HCT116 (cell line): ENCODE measurements at regions not wholly inside any gene's neighbourhood (a gene's known extent, or its start where the extent isn't known, plus 50 kb on each side); places are given as distances from the start of the nearest gene placed in this dataset.

Experiments used
- ATAC-seq: fragments of 200-7000 bp; cut with Tn5 transposase; 2 replicates; pipeline ENCODE4 v1.9.1; 2020; ENCODE audit warnings: mild to moderate bottlenecking, moderate library complexity
- BruUV-seq: library from RNA; stranded (reverse); fragments of 400-500 nt; replicated peaks from 2 replicates; lab custom pipeline; 2021; lab: Mats Ljungman, UMichigan
- CTCF ChIA-PET: fragments of 300-600 bp; sonication (Branson Sonifier 250); formaldehyde crosslinking; loops from one replicate; lab custom pipeline; 2021; ENCODE audit warnings: antibody characterized with exemption; lab: Charles Lee
- POLR2A ChIA-PET: fragments of 300-600, 350-600 bp; sonication (Branson Sonifier 250); formaldehyde crosslinking; loops from one replicate; lab custom pipeline; 2021; ENCODE audit warnings: antibody characterized with exemption; lab: Charles Lee
- RAD21 ChIA-PET, 2 experiments: fragments of 300-600 bp; sonication (Branson Sonifier 250); formaldehyde crosslinking; loops; one replicate each; lab custom pipeline; 2023; ENCODE audit warnings: low total read pairs in 2 of 2; ENCODE audit not compliant: uncharacterized antibody in 2 of 2, unreplicated experiment in 2 of 2, low non-redundant PET in 1 of 2; lab: Charles Lee
- DNase-seq: peaks from one replicate; pipeline ENCODE4 v3.0.0-alpha.2; 2010; ENCODE audit warnings: low read depth, low spot score
- H2AFZ ChIP-seq: fragments of 200-600 bp; shearing (Covaris generic), sonication (generic); 2 replicates; pipeline ENCODE4 v1.6.1; 2017; ENCODE audit warnings: low read depth, mixed run types, mixed read lengths, antibody characterized with exemption, low read length; ENCODE audit not compliant: poor library complexity, severe bottlenecking
- H3K27ac ChIP-seq: 2 replicates; pipeline ENCODE4 v1.5.1; 2012; ENCODE audit warnings: low read depth, low read length
- H3K27me3 ChIP-seq: fragments of 200-600 bp; sonication (generic); 2 replicates; pipeline ENCODE4 v1.6.1; 2016; ENCODE audit warnings: mixed run types, low read length, mixed read lengths; ENCODE audit not compliant: insufficient read depth
- H3K36me3 ChIP-seq, 2 experiments: fragments of 200-500 bp in 1 of 2; fragments of 200-600 bp in 1 of 2; sonication (Bioruptor generic) in 1 of 2; sonication (generic) in 1 of 2; 2 replicates each; pipeline versions ENCODE4 v1.5.1 to v1.6.1; 2014 to 2016; ENCODE audit warnings: low read length in 2 of 2, inconsistent platforms in 1 of 2, mixed read lengths in 1 of 2, mixed run types in 1 of 2; ENCODE audit not compliant: insufficient read depth in 2 of 2, control insufficient read depth in 1 of 2
- H3K4me1 ChIP-seq, 2 experiments: fragments of 200-600 bp in 1 of 2; sonication (generic) in 1 of 2; 2 replicates each; pipeline versions ENCODE4 v1.5.1 to v1.6.1; 2012 to 2017; ENCODE audit warnings: low read length in 2 of 2, inconsistent platforms in 1 of 2, mild to moderate bottlenecking in 1 of 2, mixed read lengths in 1 of 2, mixed run types in 1 of 2, moderate library complexity in 1 of 2; ENCODE audit not compliant: insufficient read depth in 2 of 2, control insufficient read depth in 1 of 2
- H3K4me2 ChIP-seq: fragments of 200-600 bp; sonication (generic); 2 replicates; pipeline ENCODE4 v1.6.1; 2017; ENCODE audit warnings: mixed run types, low read length, mixed read lengths
- H3K4me3 ChIP-seq, 2 experiments: fragments of 200-600 bp in 1 of 2; sonication (generic) in 1 of 2; replicated peaks in 1 of 2; 2 replicates each; pipeline ENCODE4 v1.5.1; 2011 to 2016; ENCODE audit warnings: low read length in 2 of 2, control low read depth in 1 of 2, low read depth in 1 of 2, mild to moderate bottlenecking in 1 of 2, mixed read lengths in 1 of 2, mixed run types in 1 of 2
- H3K79me2 ChIP-seq: fragments of 200-600 bp; sonication (generic); 2 replicates; pipeline ENCODE4 v1.6.1; 2017; ENCODE audit warnings: mild to moderate bottlenecking, mixed run types, low read length, moderate library complexity, mixed read lengths; ENCODE audit not compliant: insufficient read depth
- H3K9ac ChIP-seq: fragments of 200-600 bp; sonication (generic); 2 replicates; pipeline ENCODE4 v1.6.1; 2016; ENCODE audit warnings: low read length, mixed read lengths
- H3K9me2 ChIP-seq: fragments of 200-600 bp; sonication (generic), shearing (Covaris generic); 2 replicates; pipeline ENCODE4 v1.6.1; 2017; ENCODE audit warnings: mixed run types, mild to moderate bottlenecking, moderate library complexity; ENCODE audit not compliant: insufficient read depth
- H3K9me3 ChIP-seq, 2 experiments: fragments of 200-500 bp in 1 of 2; fragments of 200-600 bp in 1 of 2; sonication (Bioruptor generic) in 1 of 2; sonication (generic) in 1 of 2; 2 replicates each; pipeline ENCODE4 v1.6.1; 2014 to 2017; ENCODE audit warnings: low read length in 2 of 2, mixed read lengths in 2 of 2, inconsistent platforms in 1 of 2, low read depth in 1 of 2, mild to moderate bottlenecking in 1 of 2, mixed run types in 1 of 2, moderate library complexity in 1 of 2; ENCODE audit not compliant: control insufficient read depth in 1 of 2, insufficient read depth in 1 of 2
- H4K20me1 ChIP-seq: fragments of 200-600 bp; sonication (generic), shearing (Covaris generic); 2 replicates; pipeline ENCODE4 v1.6.1; 2017; ENCODE audit warnings: mixed run types, mild to moderate bottlenecking, moderate library complexity; ENCODE audit not compliant: insufficient read depth
- ATF3 ChIP-seq: IDR thresholded peaks from 2 replicates; pipeline ENCODE4 v1.6.1; 2012
- CBX3 ChIP-seq: IDR thresholded peaks from 2 replicates; pipeline ENCODE4 v1.6.1; 2012; ENCODE audit warnings: low read depth
- CEBPB ChIP-seq: IDR thresholded peaks from 2 replicates; pipeline ENCODE4 v1.6.1; 2012; ENCODE audit warnings: low read depth
- EGR1 ChIP-seq: IDR thresholded peaks from 2 replicates; pipeline ENCODE4 v1.6.1; 2012; ENCODE audit warnings: low read depth
- EZH2 ChIP-seq: fragments of 200-600 bp; sonication (generic); IDR thresholded peaks from 2 replicates; pipeline ENCODE4 v1.6.1; 2017; ENCODE audit warnings: antibody characterized with exemption, mixed run types
- FOSL1 ChIP-seq: IDR thresholded peaks from 2 replicates; pipeline ENCODE4 v1.6.1; 2012; ENCODE audit warnings: low read depth
- POLR2A ChIP-seq: IDR thresholded peaks from 2 replicates; pipeline ENCODE4 v1.7.0; 2011; ENCODE audit warnings: borderline replicate concordance; ENCODE audit not compliant: insufficient read depth, insufficient read length; ENCODE audit errors: extremely low read depth
- RAD21 ChIP-seq: IDR thresholded peaks from 2 replicates; pipeline ENCODE4 v1.6.1; 2012; ENCODE audit warnings: low read depth, mild to moderate bottlenecking
- SIN3A ChIP-seq: IDR thresholded peaks from 2 replicates; pipeline ENCODE4 v1.6.1; 2012; ENCODE audit warnings: low read depth
- SP1 ChIP-seq: IDR thresholded peaks from 2 replicates; pipeline ENCODE4 v1.6.1; 2012; ENCODE audit warnings: low read depth
- SRF ChIP-seq: IDR thresholded peaks from 2 replicates; pipeline ENCODE4 v1.6.1; 2012; ENCODE audit warnings: low read depth
- TCF7L2 ChIP-seq: IDR thresholded peaks from 2 replicates; pipeline ENCODE4 v1.7.0; 2011; ENCODE audit warnings: borderline replicate concordance, inconsistent platforms; ENCODE audit not compliant: insufficient read depth, insufficient read length; ENCODE audit errors: extremely low read depth
- YY1 ChIP-seq: IDR thresholded peaks from 2 replicates; pipeline ENCODE4 v1.6.1; 2011; ENCODE audit warnings: low read length, low read depth, moderate library complexity, mild to moderate bottlenecking; ENCODE audit not compliant: insufficient replicate concordance; ENCODE audit errors: extremely low read depth
- ZNF274 ChIP-seq: fragments of 200-500 bp; sonication (Bioruptor generic); IDR thresholded peaks from 2 replicates; pipeline ENCODE4 v1.6.1; 2014; ENCODE audit warnings: mild to moderate bottlenecking, low read depth, low read length, inconsistent platforms
- intact Hi-C: fragments of 100-400 bp; cut with micrococcal nuclease; formaldehyde crosslinking; loops from 2 replicates; pipeline ENCODE4 v1.10.0; 2022
- TF ChIP-seq, protein P1 (sequence below), 3 experiments: fragments of 200-600 bp in 1 of 3; sonication (generic) in 1 of 3; IDR thresholded peaks in 2 of 3; conservative IDR thresholded peaks in 1 of 3; 2 replicates each; pipeline ENCODE4 v1.5.1; 2012 to 2017; ENCODE audit warnings: low read depth in 2 of 3, low read length in 2 of 3, antibody characterized with exemption in 1 of 3, borderline replicate concordance in 1 of 3, control low read depth in 1 of 3, mild to moderate bottlenecking in 1 of 3, mixed read lengths in 1 of 3, mixed run types in 1 of 3, moderate library complexity in 1 of 3; ENCODE audit not compliant: insufficient read depth in 1 of 3
- TF ChIP-seq, protein P2 (sequence below): IDR thresholded peaks from 2 replicates; pipeline ENCODE4 v1.6.1; 2012
- TF ChIP-seq, protein P3 (sequence below): IDR thresholded peaks from 2 replicates; pipeline ENCODE4 v1.6.1; 2011; ENCODE audit warnings: mild to moderate bottlenecking, low read length, moderate library complexity; ENCODE audit not compliant: insufficient replicate concordance; ENCODE audit errors: extremely low read depth

DNA sequence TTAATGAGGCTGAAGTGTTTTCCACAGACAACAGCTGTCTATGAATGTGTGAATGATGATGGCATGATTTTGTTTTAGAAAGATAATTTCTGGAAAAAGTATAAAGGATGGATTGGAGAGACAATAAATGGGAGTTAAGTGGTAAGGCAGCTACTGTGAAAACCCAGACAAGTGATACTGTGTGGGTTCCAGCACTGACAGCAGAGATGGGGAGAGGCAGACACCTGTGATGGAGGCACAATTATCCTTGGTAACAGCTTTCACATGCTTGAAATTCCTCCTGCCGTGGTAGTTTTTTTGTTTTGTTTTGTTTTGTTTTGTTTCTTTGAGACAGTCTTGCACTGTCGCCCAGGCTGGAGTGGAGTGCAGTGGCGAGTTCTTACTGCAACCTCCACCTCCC, 189.3 kb downstream of the DEPDC1B start:
- RAD21 ChIA-PET, result no interaction called here

DNA sequence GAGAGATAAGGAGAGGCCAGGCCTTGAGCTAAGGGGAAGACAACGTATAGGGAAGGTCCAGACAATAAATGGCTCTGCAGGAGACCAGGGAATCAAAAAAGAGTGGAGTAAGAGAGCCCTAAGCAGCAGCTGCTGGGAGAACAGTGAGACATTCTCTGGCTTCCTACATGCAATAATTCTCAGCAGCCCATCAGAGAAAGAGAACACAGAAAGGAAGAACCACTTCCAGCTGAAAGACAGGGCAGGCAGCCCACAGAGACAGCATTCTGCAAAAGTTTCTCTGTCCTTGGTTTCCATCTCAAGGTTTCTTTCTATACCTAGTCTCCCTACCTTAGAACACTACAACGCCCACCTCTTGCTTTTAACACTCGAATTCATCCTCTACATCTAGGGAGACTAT, 189.9 kb downstream of the DEPDC1B start:
- RAD21 ChIA-PET, result no interaction called here
- peaks cover 24% of the 10 kb centered on the region for H3K27me3 ChIP-seq
- ATAC-seq (no peak), DNase-seq (no peak)
- POLR2A ChIA-PET, result no interaction called here
- H3K4me2 ChIP-seq, result no peak overlapping the region
- no peak for TF ChIP-seq SRF
- no peak for TF ChIP-seq RAD21
- TF ChIP-seq, protein P1, sequence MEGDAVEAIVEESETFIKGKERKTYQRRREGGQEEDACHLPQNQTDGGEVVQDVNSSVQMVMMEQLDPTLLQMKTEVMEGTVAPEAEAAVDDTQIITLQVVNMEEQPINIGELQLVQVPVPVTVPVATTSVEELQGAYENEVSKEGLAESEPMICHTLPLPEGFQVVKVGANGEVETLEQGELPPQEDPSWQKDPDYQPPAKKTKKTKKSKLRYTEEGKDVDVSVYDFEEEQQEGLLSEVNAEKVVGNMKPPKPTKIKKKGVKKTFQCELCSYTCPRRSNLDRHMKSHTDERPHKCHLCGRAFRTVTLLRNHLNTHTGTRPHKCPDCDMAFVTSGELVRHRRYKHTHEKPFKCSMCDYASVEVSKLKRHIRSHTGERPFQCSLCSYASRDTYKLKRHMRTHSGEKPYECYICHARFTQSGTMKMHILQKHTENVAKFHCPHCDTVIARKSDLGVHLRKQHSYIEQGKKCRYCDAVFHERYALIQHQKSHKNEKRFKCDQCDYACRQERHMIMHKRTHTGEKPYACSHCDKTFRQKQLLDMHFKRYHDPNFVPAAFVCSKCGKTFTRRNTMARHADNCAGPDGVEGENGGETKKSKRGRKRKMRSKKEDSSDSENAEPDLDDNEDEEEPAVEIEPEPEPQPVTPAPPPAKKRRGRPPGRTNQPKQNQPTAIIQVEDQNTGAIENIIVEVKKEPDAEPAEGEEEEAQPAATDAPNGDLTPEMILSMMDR (IDR thresholded peaks at IDR 0.05 in 2 of 3, conservative IDR thresholded peaks at IDR 0.05 in 1 of 3; ENCODE audit: borderline replicate concordance in 1 of 3, insufficient read depth in 1 of 3, low read depth in 2 of 3, low read length in 2 of 3), result no peak
- TF ChIP-seq SIN3A, result no peak
- no peak for TF ChIP-seq FOSL1
- TF ChIP-seq YY1, result no peak
- no peak for TF ChIP-seq POLR2A
- no peak for TF ChIP-seq CEBPB
- TF ChIP-seq SP1, result no peak
- no peak for TF ChIP-seq ATF3
- no peak for TF ChIP-seq CBX3
- TF ChIP-seq EZH2, result no peak
- H3K9ac ChIP-seq, result no peak overlapping the region
- H2AFZ ChIP-seq, result no peak overlapping the region
- H3K27ac ChIP-seq, result no peak overlapping the region
- CTCF ChIA-PET, result no interaction called here
- no peaks in the 10 kb centered on the region for H3K79me2 ChIP-seq
- H3K36me3 ChIP-seq, result no peaks in the 10 kb centered on the region
- H3K4me1 ChIP-seq, result no peaks in the 10 kb centered on the region
- BruUV-seq, result no TSS peak
- H3K9me2 ChIP-seq, result no peaks in the 10 kb centered on the region
- no peaks in the 10 kb centered on the region for H4K20me1 ChIP-seq
- no peak overlapping the region for H3K4me3 ChIP-seq
- no peaks in the 10 kb centered on the region for H3K9me3 ChIP-seq
- intact Hi-C loops, result no loop called here

More for the DNA sequence above, 189.3 kb downstream of the DEPDC1B start:
- ATAC-seq (no peak), DNase-seq (no peak)
- intact Hi-C loops, result no loop called here
- Histone ChIP-seq H3K9ac (no peak overlapping the region), H3K4me3 (no peak overlapping the region), H3K4me2 (no peak overlapping the region), H3K79me2 (no peaks in the 10 kb centered on the region), H3K27ac (no peak overlapping the region), H3K36me3 (no peaks in the 10 kb centered on the region), H3K27me3 (peaks cover 25% of the 10 kb centered on the region), H3K9me2 (no peaks in the 10 kb centered on the region), H4K20me1 (no peaks in the 10 kb centered on the region), H2AFZ (no peak overlapping the region), H3K9me3 (no peaks in the 10 kb centered on the region), H3K4me1 (no peaks in the 10 kb centered on the region)
- POLR2A ChIA-PET, result no interaction called here
- CTCF ChIA-PET, result no interaction called here
- no TSS peak for BruUV-seq
- TF ChIP-seq, protein P2, sequence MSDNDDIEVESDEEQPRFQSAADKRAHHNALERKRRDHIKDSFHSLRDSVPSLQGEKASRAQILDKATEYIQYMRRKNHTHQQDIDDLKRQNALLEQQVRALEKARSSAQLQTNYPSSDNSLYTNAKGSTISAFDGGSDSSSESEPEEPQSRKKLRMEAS, result no peak
- no peak for TF ChIP-seq SRF
- TF ChIP-seq CBX3, result no peak
- TF ChIP-seq, protein P3, sequence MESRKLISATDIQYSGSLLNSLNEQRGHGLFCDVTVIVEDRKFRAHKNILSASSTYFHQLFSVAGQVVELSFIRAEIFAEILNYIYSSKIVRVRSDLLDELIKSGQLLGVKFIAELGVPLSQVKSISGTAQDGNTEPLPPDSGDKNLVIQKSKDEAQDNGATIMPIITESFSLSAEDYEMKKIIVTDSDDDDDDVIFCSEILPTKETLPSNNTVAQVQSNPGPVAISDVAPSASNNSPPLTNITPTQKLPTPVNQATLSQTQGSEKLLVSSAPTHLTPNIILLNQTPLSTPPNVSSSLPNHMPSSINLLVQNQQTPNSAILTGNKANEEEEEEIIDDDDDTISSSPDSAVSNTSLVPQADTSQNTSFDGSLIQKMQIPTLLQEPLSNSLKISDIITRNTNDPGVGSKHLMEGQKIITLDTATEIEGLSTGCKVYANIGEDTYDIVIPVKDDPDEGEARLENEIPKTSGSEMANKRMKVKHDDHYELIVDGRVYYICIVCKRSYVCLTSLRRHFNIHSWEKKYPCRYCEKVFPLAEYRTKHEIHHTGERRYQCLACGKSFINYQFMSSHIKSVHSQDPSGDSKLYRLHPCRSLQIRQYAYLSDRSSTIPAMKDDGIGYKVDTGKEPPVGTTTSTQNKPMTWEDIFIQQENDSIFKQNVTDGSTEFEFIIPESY, result no peak
- TF ChIP-seq POLR2A, result no peak
- TF ChIP-seq SP1, result no peak
- no peak for TF ChIP-seq ZNF274
- TF ChIP-seq TCF7L2, result no peak
- TF ChIP-seq CEBPB, result no peak
- TF ChIP-seq EGR1, result no peak
- TF ChIP-seq YY1, result no peak
